Kidney epithelial cell (primary cell): ENCODE measurements at regions not wholly inside any gene's neighbourhood (a gene's known extent, or its start where the extent isn't known, plus 50 kb on each side); places are given as distances from the start of the nearest gene placed in this dataset.

ENCODE experiments used
- DNase-seq: peaks from one replicate; pipeline ENCODE4 v3.0.0-alpha.2; 2010; ENCODE audit warnings: low read depth
- H3K27me3 ChIP-seq: 2 replicates; pipeline ENCODE4 v1.6.0; 2011; ENCODE audit warnings: low read length; ENCODE audit not compliant: control insufficient read depth, insufficient read depth
- H3K36me3 ChIP-seq: 2 replicates; pipeline ENCODE4 v1.5.1; 2011; ENCODE audit warnings: low read length; ENCODE audit not compliant: control insufficient read depth, insufficient read depth
- H3K4me3 ChIP-seq: 2 replicates; pipeline ENCODE4 v1.5.1; 2011; ENCODE audit warnings: low read depth, mild to moderate bottlenecking, control low read depth, low read length
- CTCF ChIP-seq: IDR thresholded peaks from 2 replicates; pipeline ENCODE4 v1.5.1; 2011; ENCODE audit warnings: mild to moderate bottlenecking, moderate library complexity, low read length, control low read depth, inconsistent platforms; ENCODE audit not compliant: insufficient read depth, poor library complexity, severe bottlenecking

GRCh38 chr14:55950135-55950534, 168.1 kb upstream of the PELI2 start:
- no peak for DNase-seq
- H3K4me3 ChIP-seq = no peak overlapping the region
- no peaks in the 10 kb centered on the region for H3K27me3 ChIP-seq
- H3K36me3 ChIP-seq = no peaks in the 10 kb centered on the region
- no peak for TF ChIP-seq CTCF

- H3K4me3 ChIP-seq = no peak overlapping the region
- H3K36me3 ChIP-seq = no peaks in the 10 kb centered on the region
- TF ChIP-seq CTCF = no peak
- DNase-seq = no peak
- no peaks in the 10 kb centered on the region for H3K27me3 ChIP-seq
These were observed 166.6 kb upstream of the PELI2 start for GRCh38 chr14:55951341-55952206.

GRCh38 chr14:55954108-55954507, 164.1 kb upstream of the PELI2 start:
- no peak overlapping the region for H3K4me3 ChIP-seq
- H3K27me3 ChIP-seq = no peaks in the 10 kb centered on the region
- no peak for TF ChIP-seq CTCF
- no peaks in the 10 kb centered on the region for H3K36me3 ChIP-seq
- no peak for DNase-seq

GRCh38 chr14:55955175-55955574, 163.0 kb upstream of the PELI2 start:
- no peak overlapping the region for H3K4me3 ChIP-seq
- no peaks in the 10 kb centered on the region for H3K27me3 ChIP-seq
- no peak for DNase-seq
- no peaks in the 10 kb centered on the region for H3K36me3 ChIP-seq
- TF ChIP-seq CTCF = no peak

- no peak overlapping the region for H3K4me3 ChIP-seq
- H3K36me3 ChIP-seq = no peaks in the 10 kb centered on the region
- no peak for DNase-seq
- TF ChIP-seq CTCF = no peak
- no peaks in the 10 kb centered on the region for H3K27me3 ChIP-seq
These were observed 160.3 kb upstream of the PELI2 start for GRCh38 chr14:55957950-55958349.

- TF ChIP-seq CTCF = no peak
- H3K36me3 ChIP-seq = no peaks in the 10 kb centered on the region
- DNase-seq = no peak
- no peaks in the 10 kb centered on the region for H3K27me3 ChIP-seq
- H3K4me3 ChIP-seq = no peak overlapping the region
These were observed 154.9 kb upstream of the PELI2 start for GRCh38 chr14:55963295-55963694.
